ENCODE measurements at regions not wholly inside any gene's neighbourhood (a gene's known extent, or its start where the extent isn't known, plus 50 kb on each side); places are given as distances from the start of the nearest gene placed in this dataset.

DNA sequence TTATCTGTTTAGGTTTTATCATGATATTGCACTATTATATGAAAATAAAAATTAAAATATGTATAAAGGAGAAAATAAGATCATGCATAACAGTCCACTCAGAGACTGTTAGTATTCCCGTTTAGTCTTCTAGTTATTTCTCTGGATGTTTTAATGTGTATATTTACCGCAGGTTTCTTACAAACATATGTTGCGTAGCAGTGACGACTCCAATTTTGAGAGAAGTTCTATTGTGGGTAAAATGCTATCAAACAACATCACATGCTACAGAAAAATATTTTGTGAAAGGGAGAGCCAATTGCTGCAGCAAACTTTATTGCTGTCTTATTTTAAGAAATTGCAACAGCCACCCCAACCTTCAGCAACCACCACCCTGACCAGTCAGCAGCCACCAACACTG, 72.4 kb upstream of the NXT1 start:
- no peak for DNase-seq

DNA sequence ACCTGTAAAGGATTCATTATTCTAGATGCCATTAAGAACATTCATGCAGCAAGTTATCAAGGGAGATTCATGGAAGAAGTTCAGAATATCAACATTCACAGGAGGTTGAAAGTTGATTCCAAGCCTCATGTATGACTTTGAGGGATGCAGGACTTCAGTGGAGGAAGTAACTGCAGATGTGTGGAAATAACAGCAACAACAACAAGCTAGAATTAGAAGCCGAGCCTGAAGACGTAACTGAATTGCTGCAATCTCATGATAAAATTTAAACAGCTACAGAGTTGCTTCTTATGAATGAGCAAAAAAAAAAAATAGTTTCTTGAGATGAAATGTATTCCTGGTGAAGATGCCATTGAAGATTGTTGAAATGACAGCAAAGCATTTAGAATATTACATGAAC, 73.3 kb upstream of the NXT1 start:
- DNase-seq: no peak

DNA sequence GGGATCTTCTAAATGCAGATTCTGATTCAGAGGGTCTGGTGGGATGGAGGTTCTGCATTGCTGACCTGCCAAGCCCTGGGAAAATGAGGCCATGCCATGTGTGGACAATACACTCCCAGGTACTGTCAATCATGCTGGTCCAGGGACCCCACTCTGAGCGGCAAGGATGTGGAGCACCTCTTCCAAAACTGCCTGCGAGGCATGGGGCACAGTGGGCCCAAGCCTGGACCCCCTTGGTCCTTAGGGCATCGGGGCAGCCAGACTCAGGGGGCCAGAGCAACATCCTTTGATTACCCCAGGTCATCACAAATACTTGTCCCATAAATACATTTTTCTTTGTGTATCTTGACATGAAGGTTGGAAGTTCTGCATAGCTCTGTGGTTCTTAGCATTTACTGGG, 76.8 kb upstream of the NXT1 start:
- DNase-seq: no peak

DNA sequence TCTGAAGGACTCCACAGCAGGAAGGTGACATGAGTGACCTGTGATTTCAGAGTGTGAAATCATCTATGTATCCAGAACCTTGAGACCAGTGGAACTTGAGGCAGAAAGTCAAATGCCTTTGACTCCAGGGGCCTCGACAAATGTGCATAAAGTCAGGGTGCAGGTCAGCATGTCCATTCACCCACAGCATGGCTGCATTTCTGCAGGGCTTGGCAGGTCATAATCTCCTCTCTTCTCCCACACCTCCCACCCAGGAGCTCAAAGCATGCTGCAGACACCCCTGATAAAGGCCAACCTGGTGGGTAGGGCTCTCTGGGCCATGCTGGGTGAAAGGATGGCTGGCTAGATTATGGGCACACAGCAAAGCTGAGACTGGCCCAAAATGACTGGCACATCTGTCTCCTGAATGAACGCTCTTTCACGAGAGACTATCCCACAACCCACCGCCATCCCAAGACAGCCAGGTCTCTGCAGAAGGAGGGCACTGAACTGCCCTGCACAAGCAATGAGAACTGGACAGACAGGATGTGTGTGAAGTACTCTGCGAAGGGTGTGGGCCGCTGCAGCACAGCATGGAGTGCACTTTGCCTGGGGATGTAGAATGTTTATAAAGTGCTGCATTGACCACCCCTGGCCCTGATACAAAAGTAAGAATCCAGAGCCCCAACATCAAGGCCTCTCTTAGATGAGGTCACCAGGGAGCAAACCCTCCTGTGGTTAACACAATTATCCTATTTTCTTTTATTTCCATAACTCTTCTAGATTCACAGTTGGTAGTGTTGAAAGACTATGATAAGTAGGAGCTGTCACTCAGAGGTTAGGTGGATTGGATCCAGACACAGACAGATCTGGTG, 78.2 kb upstream of the NXT1 start:
- DNase-seq: no peak

DNA sequence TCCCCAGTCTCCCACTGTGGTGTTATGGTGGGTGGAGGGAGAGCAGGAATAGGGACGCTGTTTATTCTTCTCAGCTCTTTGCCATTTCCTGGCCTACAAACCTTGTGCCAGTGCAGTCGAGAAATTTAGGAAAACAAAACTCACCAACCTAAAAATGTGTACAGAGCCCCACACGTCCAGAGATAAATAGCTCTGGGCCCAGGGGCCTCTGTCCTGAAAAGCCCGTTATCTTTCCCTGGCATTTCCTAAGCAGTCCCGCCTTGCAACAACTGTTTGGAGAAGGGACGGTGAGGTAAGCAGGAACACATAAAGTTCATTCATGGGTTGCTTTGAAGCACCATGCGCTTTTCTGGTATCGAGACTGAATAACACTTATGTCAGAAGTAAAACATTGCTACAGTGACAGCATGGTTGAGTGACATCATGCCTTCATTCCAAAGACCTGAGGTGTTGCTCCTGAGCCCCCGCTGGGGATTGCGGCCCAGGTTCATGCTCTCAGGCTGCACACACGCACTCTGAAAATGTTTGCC, 80.1 kb upstream of the NXT1 start:
- DNase-seq: no peak

DNA sequence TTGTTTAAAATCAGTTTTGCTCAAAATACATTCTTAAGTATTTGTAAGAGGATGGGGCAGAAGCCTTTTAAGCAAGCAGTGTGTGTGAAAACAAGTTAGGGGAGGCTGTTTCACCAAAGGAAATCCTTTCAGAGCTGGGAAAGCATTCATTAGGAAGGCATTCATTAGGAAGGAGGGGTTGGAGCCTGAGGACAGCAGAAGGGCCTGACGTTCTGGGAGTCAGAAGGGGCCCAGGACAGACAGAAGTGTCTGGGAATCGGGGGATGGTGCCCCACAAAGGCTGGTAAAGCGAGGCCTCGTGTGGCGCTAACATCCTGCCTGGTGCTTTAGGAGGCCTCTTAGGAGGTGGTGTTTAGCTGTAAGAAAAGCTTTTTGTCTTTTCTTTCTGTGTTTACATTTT, 80.6 kb upstream of the NXT1 start:
- no peak for DNase-seq

DNA sequence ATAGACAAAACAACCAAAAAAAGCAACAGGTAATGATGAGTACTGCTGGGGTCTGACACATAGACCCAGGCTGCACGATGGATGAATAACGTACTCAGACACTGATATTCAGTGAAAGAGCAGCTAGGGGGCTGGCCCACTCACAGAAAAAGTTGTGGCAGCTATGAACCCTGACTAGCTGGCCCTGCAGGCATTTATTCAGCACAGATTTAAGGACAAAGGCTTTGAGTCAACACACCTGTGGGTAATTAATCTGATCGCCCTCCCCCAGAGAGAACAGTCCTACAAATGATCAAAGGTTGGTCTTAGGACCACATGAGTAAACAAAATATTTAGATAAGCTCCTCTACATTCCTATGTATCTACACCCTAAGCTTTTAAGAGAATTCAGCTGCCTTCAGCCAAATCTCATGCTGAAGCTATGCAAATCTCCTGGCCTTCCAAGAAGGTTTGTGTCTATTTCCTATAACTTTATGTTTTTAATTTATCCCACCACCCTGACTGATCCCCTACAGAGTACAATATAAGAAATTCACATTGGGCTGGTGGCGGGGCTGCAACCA, 81.7 kb upstream of the NXT1 start:
- DNase-seq: no peak

DNA sequence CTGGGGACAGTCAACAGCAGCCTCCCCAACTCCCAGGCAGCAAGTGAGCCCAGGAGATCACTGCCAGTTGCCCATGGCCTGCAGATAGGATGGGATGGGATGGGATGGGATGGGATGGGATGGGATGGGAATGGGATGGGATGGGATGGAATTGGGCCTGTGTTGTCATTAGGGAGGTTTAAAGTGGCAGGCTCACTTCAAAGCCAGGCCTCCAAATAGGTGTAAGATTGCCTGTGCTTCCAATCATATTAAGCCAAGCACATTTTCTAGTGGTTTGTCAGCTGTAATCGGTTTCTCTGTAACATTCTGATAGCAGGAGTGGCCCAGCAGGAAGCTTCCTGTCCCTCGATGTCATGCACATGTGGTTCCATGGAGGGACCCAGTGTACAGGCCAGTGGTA, 82.7 kb upstream of the NXT1 start:
- no peak for DNase-seq

DNA sequence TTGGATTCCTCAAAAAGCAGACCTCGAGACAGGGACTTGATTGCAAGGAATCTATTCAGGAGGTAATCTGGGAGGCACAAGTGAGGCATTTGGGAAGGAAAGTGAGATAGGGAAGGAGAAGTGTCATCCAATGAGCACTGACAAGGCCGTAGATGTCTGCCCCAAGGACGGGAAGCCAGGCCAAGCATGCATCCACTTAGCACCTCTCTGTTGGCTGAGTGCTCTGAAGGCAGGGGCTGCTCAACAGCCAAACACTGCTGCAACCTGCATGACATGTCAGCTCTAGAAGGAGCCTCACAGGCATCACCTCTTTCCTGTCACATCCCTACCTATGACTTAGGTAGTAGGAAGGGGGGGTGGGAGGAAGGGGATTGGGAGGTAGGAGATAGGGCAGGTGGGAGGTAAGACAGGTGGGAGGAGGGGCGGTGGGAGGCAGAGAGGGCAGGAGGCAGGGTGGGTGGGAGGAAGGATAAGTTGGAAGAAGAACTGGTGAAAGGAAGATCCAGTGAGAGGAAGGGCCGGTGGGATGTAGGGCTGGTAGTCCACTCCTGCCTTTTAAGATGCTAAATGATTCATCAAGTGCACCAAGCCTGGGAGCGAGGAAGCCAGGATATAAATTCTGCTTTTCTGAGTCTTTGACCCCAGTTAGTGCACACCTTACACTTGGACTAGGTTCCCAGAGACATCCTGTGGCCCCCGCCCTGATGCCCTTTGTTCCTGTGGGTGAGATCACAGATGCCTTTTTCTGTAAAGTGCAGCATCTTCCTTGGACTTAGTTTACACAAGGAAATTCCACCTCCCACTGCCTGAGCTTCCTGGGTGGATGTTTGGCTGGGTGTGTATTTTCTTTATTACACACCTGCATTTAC, 83.8 kb upstream of the NXT1 start:
- DNase-seq: no peak

DNA sequence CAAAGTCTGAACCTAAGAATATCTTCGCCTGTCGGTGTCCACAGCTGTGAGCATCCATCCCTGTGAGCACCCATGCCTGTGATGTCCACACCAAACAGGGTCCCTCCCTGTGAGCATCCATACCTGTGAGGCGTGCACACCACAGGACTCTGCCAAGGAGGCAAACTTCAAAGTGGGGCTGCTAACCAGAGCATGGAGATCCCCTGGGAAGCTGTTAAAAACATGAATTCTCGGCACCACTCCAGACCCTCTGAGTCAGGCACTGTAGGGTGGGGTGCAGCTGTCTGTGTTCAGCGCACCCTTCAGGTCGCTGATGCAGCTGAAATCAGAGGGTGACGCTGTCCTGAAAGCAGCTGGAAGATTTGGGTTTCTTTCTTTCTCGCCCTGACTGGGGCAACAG, 85.4 kb upstream of the NXT1 start:
- DNase-seq: no peak

DNA sequence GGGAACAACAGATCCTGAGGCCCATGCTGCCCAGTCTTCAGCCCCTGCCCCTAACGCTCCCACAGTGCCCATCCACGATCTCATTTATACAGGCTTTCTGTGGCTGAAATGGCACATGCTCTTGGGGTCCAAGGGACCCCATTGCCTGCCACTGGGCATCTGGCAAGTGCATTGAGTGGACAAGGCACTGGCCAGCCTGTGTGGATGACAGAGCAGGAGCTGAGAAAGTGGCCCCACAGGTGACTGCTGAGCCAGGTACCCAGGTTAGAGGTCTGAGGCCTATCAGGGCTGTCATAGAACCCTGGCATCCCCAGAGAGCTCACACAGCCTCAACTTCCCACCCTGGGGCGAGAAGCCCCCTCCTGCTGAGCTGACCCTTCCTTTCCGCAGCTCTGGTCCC, 86.0 kb upstream of the NXT1 start:
- DNase-seq: no peak

DNA sequence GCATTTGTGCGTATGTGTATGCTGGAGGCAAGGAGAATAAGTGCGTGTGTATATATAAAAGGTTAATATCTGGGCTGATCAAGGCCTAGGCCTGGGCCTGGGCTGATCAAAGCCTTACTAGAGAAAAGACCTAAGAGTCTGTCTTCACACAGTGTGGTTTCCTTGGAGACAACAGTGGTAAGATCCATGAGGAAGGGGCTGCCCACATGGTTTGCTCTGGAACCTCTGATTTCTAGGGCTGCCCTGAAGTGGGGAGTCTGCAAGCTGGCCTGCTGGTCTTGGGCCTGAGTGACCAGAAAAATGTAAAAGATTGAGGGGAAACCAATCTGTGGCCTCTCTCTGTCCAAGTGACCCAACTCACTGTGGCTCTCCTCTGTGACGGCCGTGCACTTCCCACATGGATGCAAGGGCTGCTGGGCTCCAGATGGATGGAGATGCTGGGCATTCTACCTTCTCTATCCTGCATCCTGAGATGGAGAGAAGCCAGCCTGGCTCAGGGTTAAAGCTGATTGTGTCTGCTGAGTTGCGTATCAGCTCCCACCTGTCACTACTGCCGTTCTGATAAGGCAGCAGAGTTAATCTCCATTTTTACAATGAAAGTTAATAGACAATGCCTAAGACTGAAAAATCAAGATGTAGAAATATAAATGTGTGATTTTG, 90.3 kb upstream of the NXT1 start:
- DNase-seq: no peak

DNA sequence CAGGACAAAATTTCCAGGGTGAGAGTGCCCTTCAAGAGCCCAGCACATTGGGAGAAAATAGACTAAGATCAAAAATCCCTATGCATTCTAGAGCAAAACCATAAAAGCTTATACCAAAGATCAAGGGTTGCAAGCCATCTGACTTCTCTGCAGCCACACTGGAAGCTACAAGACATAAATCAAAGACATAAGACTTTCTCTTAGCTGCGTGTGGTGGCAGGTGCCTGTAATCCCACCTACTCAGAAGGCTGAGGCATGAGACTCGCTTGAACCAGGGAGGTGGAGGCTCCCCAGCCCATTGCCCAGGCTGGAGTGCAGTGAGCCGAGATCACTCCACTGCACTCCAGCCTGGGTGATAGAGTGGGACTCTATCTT, 91.9 kb upstream of the NXT1 start:
- DNase-seq: no peak

DNA sequence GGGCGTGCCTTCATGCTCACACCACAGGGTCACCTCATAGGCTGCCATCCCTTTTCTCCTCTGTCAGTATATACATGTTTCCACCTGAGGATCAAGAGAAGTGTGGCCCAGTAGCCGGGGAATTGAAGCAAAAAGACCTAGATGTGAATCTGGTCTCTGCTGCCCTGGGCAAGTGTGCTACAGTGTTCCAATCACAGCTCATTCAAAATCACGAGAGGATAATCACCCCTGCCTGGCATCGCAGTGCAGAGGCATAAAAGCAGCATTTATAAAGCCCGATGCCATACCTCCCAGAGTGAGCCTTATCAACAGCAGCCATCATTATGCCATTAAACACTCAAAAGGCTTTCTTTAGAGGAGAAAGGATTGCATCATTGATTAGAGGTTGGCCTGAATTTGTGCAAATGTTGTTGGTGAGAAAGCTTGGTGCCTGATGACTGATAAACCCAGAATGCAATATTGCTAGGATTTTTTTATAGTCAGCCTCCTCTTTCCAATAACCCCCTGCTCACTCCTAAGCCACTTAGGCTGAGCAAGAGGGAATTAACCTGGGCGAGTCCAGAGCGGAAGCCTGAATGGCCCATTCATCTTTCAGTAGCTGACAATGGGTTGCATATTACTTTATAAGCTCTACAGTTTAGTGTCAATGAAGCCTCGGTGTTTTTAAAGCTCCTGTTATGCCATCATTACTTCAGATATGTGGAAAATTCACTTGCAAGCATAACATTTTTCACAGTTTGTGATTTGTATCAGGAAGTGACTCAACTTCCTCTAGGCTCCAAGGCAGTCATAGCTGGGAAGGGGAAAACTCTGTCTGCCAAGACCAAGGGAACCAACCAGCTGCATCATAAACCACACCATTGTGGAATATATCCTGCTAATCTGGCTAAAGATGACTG, 92.5 kb upstream of the NXT1 start:
- DNase-seq: no peak

DNA sequence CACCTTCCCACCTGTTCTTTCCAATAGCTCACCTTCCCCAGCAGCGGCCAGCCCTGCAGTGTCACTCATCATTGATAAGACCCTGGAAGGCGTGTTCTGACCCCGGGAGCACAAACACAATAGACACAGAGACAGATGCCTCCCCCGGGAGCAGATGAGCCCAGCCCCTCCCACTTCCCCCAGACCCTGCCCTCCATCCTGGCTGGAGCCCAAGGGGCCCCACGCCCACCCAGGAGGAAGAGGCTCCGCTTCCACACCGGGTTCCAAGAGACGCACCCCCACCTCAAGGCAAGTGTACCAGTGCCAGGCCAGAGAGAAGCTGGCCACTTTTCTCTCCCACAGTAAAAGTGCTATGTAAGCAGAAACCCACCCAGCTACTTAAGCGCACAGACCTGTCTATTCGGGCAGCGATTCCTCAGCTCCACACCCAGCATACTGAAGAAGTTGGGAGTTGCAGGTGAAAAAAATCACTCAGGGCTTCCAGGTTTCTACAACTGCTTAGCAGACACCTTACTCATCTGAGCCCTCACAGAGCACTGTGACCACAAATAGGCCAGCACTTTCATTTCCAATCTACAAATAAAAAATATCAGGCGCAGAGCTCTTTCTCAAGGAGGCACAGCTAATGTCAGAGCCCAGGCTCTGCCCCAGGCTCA, 93.4 kb upstream of the NXT1 start:
- DNase-seq: no peak

DNA sequence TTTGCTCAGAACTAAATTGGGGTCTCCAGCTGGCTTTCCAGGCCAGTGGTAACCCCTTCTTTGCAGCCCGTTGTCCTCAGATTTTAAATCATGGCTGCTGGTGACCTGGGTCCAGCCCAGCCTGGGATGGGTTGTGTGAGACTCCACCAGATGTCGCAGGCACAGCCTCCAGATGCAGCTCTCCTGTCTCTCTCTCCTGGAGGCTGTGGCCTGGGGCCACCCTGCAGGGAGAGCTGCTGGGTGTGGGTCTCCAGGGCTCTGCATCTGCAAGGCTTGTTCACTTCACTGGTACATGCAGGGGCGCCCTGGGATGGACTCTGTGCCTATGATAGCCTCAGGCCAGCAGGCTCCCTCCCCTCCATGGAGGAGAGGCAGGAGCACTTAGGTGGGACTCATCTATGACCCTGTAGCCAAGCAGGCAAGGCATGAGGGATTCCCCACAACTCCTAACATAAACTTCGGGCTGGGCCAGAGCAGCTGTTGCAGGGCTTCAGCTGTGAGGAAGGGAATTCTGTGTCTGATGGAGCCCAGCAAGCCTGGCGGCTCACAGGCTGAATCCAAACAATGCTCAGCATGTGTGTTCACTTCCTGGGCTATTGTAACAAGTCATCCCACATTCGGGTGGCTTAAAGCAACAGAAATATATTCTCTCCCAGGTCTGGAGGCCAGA, 94.7 kb upstream of the NXT1 start:
- DNase-seq: peak; percentile 76

DNA sequence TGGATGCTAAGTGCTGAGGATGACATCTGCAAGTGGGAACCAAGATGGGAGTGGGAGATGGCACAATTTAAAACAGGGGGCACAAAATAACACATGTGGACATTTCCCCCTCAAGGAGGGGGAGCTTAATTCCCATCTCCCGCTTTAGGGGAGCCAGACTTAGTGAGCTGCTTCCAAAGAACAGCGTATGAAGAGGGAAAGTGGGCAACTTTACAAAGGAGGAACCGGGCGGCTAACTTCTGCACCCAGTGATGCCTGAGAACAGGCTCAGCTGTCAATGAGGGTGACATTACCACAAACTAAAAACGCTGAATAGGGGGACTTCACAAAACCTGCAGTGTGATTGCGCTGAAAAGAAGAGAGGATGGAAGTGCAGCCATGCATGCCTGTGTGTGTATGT, 95.5 kb upstream of the NXT1 start:
- no peak for DNase-seq

DNA sequence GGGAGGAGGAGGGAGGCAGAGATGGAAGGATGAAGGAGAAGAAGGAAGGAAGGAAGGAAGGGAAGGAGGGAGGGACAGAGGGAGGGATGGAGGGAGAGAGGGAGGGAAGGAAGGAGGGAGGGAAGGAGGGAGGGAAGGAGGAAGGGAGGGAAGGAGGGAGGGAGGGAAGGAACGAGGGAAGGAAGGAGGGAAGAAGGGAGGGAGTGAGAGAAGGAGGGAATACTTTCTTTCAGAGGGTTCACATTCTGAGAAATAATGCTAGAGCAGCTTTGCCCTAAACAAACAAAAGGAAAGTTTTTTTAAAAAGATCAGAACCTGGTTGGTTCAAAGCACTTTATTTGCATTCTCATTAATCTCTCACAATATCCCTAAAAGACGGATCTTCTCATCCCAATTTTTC, 96.1 kb upstream of the NXT1 start:
- DNase-seq: no peak

DNA sequence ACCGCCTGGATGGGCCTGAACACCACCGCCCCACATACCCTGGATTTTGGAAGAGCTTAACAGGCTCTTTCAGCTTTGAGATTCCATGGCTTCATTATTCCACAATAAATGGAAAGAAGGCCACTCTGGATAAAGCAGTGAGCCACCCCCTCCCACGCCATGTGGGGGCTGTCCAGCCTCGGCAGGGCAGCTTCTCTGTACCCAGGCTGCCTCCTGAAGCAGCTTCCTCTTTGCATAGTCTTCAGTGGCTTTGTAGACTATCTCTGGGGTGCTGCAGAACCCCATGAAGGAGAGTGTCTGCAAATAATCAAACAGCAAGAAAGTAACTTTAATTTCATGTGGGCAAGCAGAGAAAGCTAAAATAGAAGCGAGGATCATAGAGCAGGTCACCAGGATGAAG, 96.6 kb upstream of the NXT1 start:
- no peak for DNase-seq

DNA sequence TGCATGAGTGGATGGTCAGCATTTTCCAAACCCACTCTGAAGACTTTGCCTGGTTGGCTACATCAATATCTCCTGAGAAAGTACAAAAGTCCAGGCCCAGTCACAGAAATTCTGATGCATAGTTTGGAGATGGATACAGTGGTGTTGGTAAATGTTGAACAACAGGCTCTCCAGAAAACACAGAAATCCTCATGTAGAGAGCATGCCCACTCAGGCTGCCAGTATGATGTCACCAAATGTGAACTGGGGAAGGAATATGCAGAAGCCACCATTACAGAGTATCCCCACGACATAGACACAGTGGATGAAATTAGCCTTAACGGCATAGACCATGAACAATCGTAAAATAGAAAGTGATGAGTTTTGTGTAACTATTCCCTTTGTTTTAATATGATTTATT, 97.1 kb upstream of the NXT1 start:
- DNase-seq: no peak

DNA sequence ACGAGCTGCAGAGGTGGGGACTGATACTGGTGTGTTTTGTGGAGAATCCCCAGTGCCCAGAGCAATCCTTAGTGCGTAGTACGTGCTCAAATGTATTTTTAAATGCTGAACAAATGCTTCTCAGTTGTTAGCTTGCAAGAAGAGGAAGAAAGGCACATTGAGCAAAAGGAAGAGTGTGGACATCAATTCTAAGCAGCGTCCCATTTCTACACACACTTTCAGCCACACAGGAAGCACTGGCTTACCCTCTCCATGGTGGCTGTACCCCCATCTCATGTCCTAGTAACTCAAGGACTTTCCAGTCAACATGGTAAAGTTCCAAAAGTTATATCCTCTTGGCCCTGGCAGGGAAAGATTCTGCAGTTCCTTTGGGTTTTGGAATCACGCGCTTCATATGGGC, 98.8 kb upstream of the NXT1 start:
- DNase-seq: no peak

All from right hindlimb (tissue), 1 donor.